Uterus (tissue), 3 donors: ENCODE measurements at regions not wholly inside any gene's neighbourhood (a gene's known extent, or its start where the extent isn't known, plus 50 kb on each side); places are given as distances from the start of the nearest gene placed in this dataset.

Experiments used
- DNase-seq, 2 donors: peaks; one replicate each; pipeline ENCODE4 v3.0.0-alpha.2; 2019 to 2020
- H3K27ac ChIP-seq, 2 donors: fragments of 200-600 bp; sonication (generic); 1 replicate in 1 of 2; 2 replicates in 1 of 2; pipeline ENCODE4 v1.5.1; 2016 to 2018
- H3K27me3 ChIP-seq, 2 donors: fragments of 200-600 bp; sonication (generic); one replicate each; pipeline ENCODE4 v1.5.1; 2018 to 2019; ENCODE audit warnings: control low read depth in 1 of 2
- H3K36me3 ChIP-seq, 2 donors: fragments of 200-600 bp; sonication (generic); one replicate each; pipeline ENCODE4 v1.5.1; 2019; ENCODE audit warnings: control low read depth in 1 of 2
- H3K4me1 ChIP-seq, 2 donors: fragments of 200-600 bp; sonication (generic); one replicate each; pipeline ENCODE4 v1.5.1; 2018 to 2019; ENCODE audit warnings: control low read depth in 1 of 2
- H3K4me3 ChIP-seq, 2 donors: fragments of 200-600 bp; sonication (generic); 1 replicate in 1 of 2; 2 replicates in 1 of 2; pipeline ENCODE4 v1.5.1; 2018 to 2019; ENCODE audit warnings: mild to moderate bottlenecking in 1 of 2
- H3K9me3 ChIP-seq, 2 donors: fragments of 200-600 bp; sonication (generic); one replicate each; pipeline ENCODE4 v1.5.1; 2019; ENCODE audit warnings: control low read depth in 1 of 2
- POLR2A ChIP-seq, 2 donors: fragments of 450-650 bp; IDR thresholded peaks; one replicate each; pipeline ENCODE4 v1.6.1; 2016; ENCODE audit warnings: antibody characterized with exemption in 2 of 2, mild to moderate bottlenecking in 1 of 2, moderate library complexity in 1 of 2
- intact Hi-C: fragments of 100-400 bp; cut with DNase I; formaldehyde crosslinking; loops from one replicate; pipeline ENCODE4 v1.15.1; 2023; ENCODE audit warnings: low total_unique reads
- TF ChIP-seq, protein P1 (sequence below), 4 experiments: fragments of 200-600 bp in 2 of 4; fragments of 450-650 bp in 2 of 4; sonication (generic) in 2 of 4; IDR thresholded peaks; one replicate each; pipeline ENCODE4 v1.5.1; 2016 to 2019; ENCODE audit warnings: antibody characterized with exemption in 4 of 4, mild to moderate bottlenecking in 2 of 4, moderate library complexity in 1 of 4
- donor health status: DM: yes; HTN: yes; CAD: no.

DNA sequence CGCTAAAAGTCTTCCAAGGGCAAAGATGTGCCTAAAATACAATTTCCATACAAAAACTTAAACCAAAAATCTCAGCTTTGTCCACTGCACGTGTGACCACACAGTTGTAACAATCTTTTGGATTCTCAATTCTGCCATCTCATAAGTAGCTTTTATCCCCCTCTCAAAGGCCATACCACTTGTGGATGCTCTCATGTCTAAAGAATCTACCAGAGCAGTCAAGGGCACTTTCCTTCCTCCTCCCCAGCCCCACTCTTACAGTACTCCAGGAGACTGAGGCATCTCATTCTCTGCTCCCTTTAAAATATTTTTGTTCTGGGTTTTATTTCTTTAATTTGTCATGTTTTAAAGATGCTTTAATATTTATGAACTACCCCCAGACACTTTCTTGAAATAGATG lies 102.3 kb upstream of the PFN2 start:
- H3K9me3 ChIP-seq = no peaks in the 10 kb centered on the region
- no peak overlapping the region for H3K4me3 ChIP-seq
- H3K4me1 ChIP-seq = no peaks in the 10 kb centered on the region
- H3K27ac ChIP-seq = no peak overlapping the region
- H3K36me3 ChIP-seq = no peaks in the 10 kb centered on the region
- DNase-seq = no peak
- no peaks in the 10 kb centered on the region for H3K27me3 ChIP-seq
- intact Hi-C loops = no loop called here
- TF ChIP-seq, protein P1, sequence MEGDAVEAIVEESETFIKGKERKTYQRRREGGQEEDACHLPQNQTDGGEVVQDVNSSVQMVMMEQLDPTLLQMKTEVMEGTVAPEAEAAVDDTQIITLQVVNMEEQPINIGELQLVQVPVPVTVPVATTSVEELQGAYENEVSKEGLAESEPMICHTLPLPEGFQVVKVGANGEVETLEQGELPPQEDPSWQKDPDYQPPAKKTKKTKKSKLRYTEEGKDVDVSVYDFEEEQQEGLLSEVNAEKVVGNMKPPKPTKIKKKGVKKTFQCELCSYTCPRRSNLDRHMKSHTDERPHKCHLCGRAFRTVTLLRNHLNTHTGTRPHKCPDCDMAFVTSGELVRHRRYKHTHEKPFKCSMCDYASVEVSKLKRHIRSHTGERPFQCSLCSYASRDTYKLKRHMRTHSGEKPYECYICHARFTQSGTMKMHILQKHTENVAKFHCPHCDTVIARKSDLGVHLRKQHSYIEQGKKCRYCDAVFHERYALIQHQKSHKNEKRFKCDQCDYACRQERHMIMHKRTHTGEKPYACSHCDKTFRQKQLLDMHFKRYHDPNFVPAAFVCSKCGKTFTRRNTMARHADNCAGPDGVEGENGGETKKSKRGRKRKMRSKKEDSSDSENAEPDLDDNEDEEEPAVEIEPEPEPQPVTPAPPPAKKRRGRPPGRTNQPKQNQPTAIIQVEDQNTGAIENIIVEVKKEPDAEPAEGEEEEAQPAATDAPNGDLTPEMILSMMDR (IDR thresholded peaks at IDR 0.05) = no peak
- TF ChIP-seq POLR2A (IDR thresholded peaks at IDR 0.05) = no peak

DNA sequence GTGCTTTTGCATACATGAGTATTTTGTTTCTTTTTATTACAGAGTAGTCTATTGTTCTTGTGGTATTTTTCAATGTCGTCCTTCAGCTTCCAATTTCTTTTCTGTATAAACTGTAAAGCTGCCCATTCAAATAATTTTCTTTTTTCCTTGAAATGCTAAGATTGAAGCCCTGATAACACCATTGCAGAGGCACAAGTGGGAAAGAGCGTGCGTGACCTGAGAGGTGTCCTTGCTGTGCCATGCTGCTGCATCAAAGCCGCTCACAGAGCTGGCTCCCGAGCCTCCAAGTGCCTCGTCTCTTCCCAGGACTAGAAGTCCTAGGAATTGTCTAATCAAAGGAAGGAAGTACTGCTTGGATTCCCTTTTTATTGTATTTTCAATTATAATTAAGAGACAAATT lies 101.9 kb upstream of the PFN2 start:
- TF ChIP-seq, protein P1 (IDR thresholded peaks at IDR 0.05) = no peak
- no peak for TF ChIP-seq POLR2A (IDR thresholded peaks at IDR 0.05)
- H3K4me3 ChIP-seq = no peak overlapping the region
- DNase-seq = no peak
- H3K9me3 ChIP-seq = no peaks in the 10 kb centered on the region
- H3K36me3 ChIP-seq = no peaks in the 10 kb centered on the region
- intact Hi-C loops = no loop called here
- no peaks in the 10 kb centered on the region for H3K27me3 ChIP-seq
- H3K4me1 ChIP-seq = no peaks in the 10 kb centered on the region
- no peak overlapping the region for H3K27ac ChIP-seq

DNA sequence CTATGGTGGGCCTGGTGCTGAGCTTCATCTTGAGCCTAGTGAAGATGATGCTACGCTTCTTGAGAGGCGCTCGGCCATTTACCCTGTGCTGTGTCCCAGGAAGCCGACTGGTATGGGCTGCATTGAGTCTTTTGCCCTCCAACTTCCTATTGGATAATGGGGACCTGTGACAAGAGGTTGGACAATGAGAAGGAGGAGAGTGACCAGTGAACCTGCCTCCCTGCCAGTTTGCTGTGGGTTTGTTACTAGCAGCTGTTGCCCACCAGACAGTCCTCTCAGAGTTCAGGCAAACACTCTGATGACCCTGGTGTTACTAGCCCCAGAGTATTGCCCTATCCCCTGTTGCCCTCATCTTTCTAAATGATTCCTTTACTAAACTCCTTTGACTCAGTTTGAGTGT lies 99.6 kb upstream of the PFN2 start:
- no peaks in the 10 kb centered on the region for H3K27me3 ChIP-seq
- intact Hi-C loops = no loop called here
- H3K36me3 ChIP-seq = no peaks in the 10 kb centered on the region
- no peaks in the 10 kb centered on the region for H3K4me1 ChIP-seq
- no peaks in the 10 kb centered on the region for H3K9me3 ChIP-seq
- H3K4me3 ChIP-seq = no peak overlapping the region
- no peak overlapping the region for H3K27ac ChIP-seq
- TF ChIP-seq, protein P1 (IDR thresholded peaks at IDR 0.05) = no peak
- no peak for TF ChIP-seq POLR2A (IDR thresholded peaks at IDR 0.05)
- no peak for DNase-seq

DNA sequence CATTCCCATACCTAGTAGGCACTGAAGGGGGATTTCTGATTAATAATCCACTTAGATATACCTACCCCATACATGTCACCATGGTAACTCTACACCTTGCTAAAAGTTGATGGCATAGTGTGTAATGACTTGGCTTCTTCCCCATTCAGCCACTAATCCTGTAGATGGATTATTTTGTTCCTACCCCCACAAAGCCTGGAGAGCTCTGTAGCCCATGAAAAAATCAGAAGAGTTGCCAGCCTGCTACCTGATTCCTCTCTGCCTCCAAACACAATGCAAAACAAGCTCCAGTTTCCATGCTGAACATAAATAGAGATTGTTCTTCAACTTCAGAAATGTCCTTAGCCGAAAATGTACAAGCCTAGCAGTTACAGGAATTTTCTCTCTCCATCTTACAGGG lies 98.9 kb upstream of the PFN2 start:
- H3K27ac ChIP-seq = no peak overlapping the region
- intact Hi-C loops = no loop called here
- DNase-seq = no peak

DNA sequence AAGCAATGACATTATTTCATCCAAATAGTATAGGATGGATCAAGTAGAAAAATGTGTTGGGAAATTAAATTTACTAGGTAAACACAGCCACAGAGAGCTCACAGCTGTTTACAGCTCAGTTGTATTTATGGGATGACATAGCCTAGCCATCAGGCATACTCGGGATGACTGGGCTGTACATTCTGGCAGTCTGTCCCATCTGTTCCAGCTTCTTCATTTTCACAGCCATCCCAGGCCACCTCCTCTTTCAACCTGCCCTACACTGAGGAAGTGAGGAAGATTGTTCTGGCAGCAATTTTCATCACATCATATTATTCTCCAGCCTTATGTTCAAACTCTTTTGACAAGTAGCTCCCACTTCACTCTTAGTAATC lies 98.4 kb upstream of the PFN2 start:
- no peak overlapping the region for H3K27ac ChIP-seq
- intact Hi-C loops = no loop called here
- H3K4me3 ChIP-seq = no peak overlapping the region
- H3K27me3 ChIP-seq = no peaks in the 10 kb centered on the region
- TF ChIP-seq, protein P1 (IDR thresholded peaks at IDR 0.05) = no peak
- no peak for TF ChIP-seq POLR2A (IDR thresholded peaks at IDR 0.05)
- no peaks in the 10 kb centered on the region for H3K36me3 ChIP-seq
- H3K9me3 ChIP-seq = no peaks in the 10 kb centered on the region
- no peak for DNase-seq
- no peaks in the 10 kb centered on the region for H3K4me1 ChIP-seq

More for the DNA sequence above, 98.9 kb upstream of the PFN2 start:
- TF ChIP-seq POLR2A (IDR thresholded peaks at IDR 0.05) = no peak
- TF ChIP-seq, protein P1 (IDR thresholded peaks at IDR 0.05) = no peak
- H3K27me3 ChIP-seq = no peaks in the 10 kb centered on the region
- no peak overlapping the region for H3K4me3 ChIP-seq
- H3K4me1 ChIP-seq = no peaks in the 10 kb centered on the region
- H3K36me3 ChIP-seq = no peaks in the 10 kb centered on the region
- no peaks in the 10 kb centered on the region for H3K9me3 ChIP-seq
